Right lobe of liver (tissue), 4 donors: ENCODE measurements at regions not wholly inside any gene's neighbourhood (a gene's known extent, or its start where the extent isn't known, plus 50 kb on each side); places are given as distances from the start of the nearest gene placed in this dataset.

ENCODE experiments used
- CTCF ChIP-seq, 4 donors: fragments of 200-600 bp in 3 of 4; fragments of 450-650 bp in 1 of 4; IDR thresholded peaks; one replicate each; pipeline versions ENCODE4 v1.5.1 to v1.8.0; 2016 to 2022; ENCODE audit warnings: antibody characterized with exemption in 4 of 4, mild to moderate bottlenecking in 2 of 4
- POLR2A ChIP-seq: fragments of 450-650 bp; IDR thresholded peaks from one replicate; pipeline ENCODE4 v1.6.1; 2017; ENCODE audit warnings: antibody characterized with exemption, mild to moderate bottlenecking
- donor health status: DM: no; HTN: no; CAD: no.
- donor health status: DM: no; HTN: no; CAD: no.
- donor health status: DM: no; HTN: yes; CAD: no.

- TF ChIP-seq CTCF (IDR thresholded peaks at IDR 0.05): no peak
- no peak for TF ChIP-seq POLR2A
Observed at GRCh38 chr17:33777674-33778073, 477.4 kb upstream of the CCL2 start.
